ENCODE measurements at regions not wholly inside any gene's neighbourhood (a gene's known extent, or its start where the extent isn't known, plus 50 kb on each side); places are given as distances from the start of the nearest gene placed in this dataset.

- no peak for TF ChIP-seq CTCF (optimal IDR thresholded peaks at IDR 0.05 in 1 of 3, IDR thresholded peaks at IDR 0.05 in 1 of 3, conservative IDR thresholded peaks at IDR 0.05 in 1 of 3; ENCODE audit: extremely low read depth in 1 of 3, insufficient read depth in 2 of 3, low read length in 3 of 3)
- no peak for TF ChIP-seq EZH2 (IDR thresholded peaks at IDR 0.05; ENCODE audit: low read length)
These were observed 270.8 kb downstream of the HTR7 start for GRCh38 chr10:90587081-90587491.
